ENCODE measurements at regions not wholly inside any gene's neighbourhood (a gene's known extent, or its start where the extent isn't known, plus 50 kb on each side); places are given as distances from the start of the nearest gene placed in this dataset.

DNA sequence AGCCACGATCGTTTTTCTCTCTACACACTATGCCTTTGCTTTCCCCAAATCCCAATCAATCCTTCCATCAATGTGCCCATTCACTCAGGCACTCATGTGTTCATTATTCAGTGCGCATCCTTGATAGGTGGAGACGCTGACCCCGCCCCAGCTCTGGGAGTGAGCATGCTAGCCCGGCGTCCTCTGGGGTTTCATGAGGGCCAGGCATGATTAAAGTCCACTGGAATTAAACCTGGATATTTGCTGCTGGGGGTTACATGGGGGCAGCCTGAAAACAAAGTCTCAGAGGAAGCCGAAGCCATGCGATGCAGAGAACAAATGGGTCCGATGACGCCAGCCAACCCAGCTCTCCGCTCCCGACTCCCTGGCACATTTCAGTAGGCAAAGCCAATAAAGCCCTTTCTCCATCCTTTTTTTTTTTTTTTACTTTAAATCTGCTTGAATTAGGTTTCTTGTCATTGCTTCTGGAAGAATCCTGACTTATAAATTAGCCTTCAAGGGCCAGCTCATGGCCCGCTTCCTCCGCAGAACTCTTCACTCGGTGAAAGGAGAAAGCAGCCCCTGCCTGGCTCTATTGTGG lies 316.4 kb upstream of the ID2 start:
- TF ChIP-seq, protein P1, sequence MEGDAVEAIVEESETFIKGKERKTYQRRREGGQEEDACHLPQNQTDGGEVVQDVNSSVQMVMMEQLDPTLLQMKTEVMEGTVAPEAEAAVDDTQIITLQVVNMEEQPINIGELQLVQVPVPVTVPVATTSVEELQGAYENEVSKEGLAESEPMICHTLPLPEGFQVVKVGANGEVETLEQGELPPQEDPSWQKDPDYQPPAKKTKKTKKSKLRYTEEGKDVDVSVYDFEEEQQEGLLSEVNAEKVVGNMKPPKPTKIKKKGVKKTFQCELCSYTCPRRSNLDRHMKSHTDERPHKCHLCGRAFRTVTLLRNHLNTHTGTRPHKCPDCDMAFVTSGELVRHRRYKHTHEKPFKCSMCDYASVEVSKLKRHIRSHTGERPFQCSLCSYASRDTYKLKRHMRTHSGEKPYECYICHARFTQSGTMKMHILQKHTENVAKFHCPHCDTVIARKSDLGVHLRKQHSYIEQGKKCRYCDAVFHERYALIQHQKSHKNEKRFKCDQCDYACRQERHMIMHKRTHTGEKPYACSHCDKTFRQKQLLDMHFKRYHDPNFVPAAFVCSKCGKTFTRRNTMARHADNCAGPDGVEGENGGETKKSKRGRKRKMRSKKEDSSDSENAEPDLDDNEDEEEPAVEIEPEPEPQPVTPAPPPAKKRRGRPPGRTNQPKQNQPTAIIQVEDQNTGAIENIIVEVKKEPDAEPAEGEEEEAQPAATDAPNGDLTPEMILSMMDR (IDR thresholded peaks at IDR 0.05): no peak
- TF ChIP-seq EZH2phosphoT487 (IDR thresholded peaks at IDR 0.05): no peak
- TF ChIP-seq EZH2 (IDR thresholded peaks at IDR 0.05): no peak
